H1 (cell line): ENCODE measurements at regions not wholly inside any gene's neighbourhood (a gene's known extent, or its start where the extent isn't known, plus 50 kb on each side); places are given as distances from the start of the nearest gene placed in this dataset.

Experiments used
- CTCF ChIA-PET: fragments of 300-600 bp; sonication (Branson Sonifier 250); formaldehyde crosslinking; loops from one replicate; lab custom pipeline; 2021; ENCODE audit not compliant: partially characterized antibody; lab: Charles Lee
- POLR2A ChIA-PET: fragments of 300-600 bp; sonication (Branson Sonifier 250); formaldehyde crosslinking; loops from one replicate; lab custom pipeline; 2021; ENCODE audit warnings: inconsistent platforms; ENCODE audit not compliant: partially characterized antibody; lab: Charles Lee
- DNase-seq, 2 experiments: peaks; one replicate each; pipeline versions ENCODE4 v3.0.0 to v3.0.0-alpha.2; 2010 to 2022; ENCODE audit warnings: low spot score in 2 of 2, low read depth in 1 of 2, mixed read lengths in 1 of 2
- FAIRE-seq: peaks from 2 replicates; lab custom pipeline; 2011; peaks lifted over from hg19 to GRCh38; lab: Jason Lieb, UNC
- H2AFZ ChIP-seq: 2 replicates; pipeline ENCODE4 v1.8.1; 2012; ENCODE audit warnings: low read length, inconsistent platforms
- H2AK5ac ChIP-seq: 2 replicates; pipeline ENCODE4 v1.6.1; 2013; ENCODE audit warnings: low read depth, low read length
- H2BK120ac ChIP-seq: replicated peaks from 2 replicates; pipeline ENCODE3; 2013; ENCODE audit warnings: low read depth, low read length, inconsistent platforms
- H2BK12ac ChIP-seq: 2 replicates; pipeline ENCODE4 v1.6.1; 2013; ENCODE audit warnings: low read depth, low read length
- H2BK15ac ChIP-seq: 2 replicates; pipeline ENCODE4 v1.6.1; 2013; ENCODE audit warnings: low read length
- H2BK20ac ChIP-seq: 2 replicates; pipeline ENCODE4 v1.6.1; 2013; ENCODE audit warnings: low read length
- H2BK5ac ChIP-seq: 2 replicates; pipeline ENCODE4 v1.6.1; 2013; ENCODE audit warnings: low read depth, low read length
- H3K14ac ChIP-seq: 2 replicates; pipeline ENCODE4 v1.6.1; 2013; ENCODE audit warnings: inconsistent platforms; ENCODE audit not compliant: insufficient read length
- H3K18ac ChIP-seq: 2 replicates; pipeline ENCODE4 v1.6.1; 2013; ENCODE audit warnings: low read length; ENCODE audit errors: extremely low read depth
- H3K23ac ChIP-seq: 2 replicates; pipeline ENCODE4 v1.6.1; 2013; ENCODE audit warnings: inconsistent platforms; ENCODE audit not compliant: insufficient read length
- H3K23me2 ChIP-seq: 2 replicates; pipeline ENCODE4 v1.6.1; 2013; ENCODE audit warnings: low read depth, low read length
- H3K27ac ChIP-seq: 2 replicates; pipeline ENCODE4 v1.6.1; 2011; ENCODE audit warnings: low read depth, low read length, inconsistent platforms
- H3K27me3 ChIP-seq, 4 experiments: replicated peaks in 1 of 4; 1 replicate in 1 of 4; 2 replicates in 3 of 4; pipeline versions ENCODE4 v1.6.1 to v1.8.1; 2011 to 2013; ENCODE audit warnings: low read length in 3 of 4, mild to moderate bottlenecking in 3 of 4, inconsistent platforms in 2 of 4, mixed read lengths in 2 of 4, moderate library complexity in 1 of 4; ENCODE audit not compliant: control insufficient read depth in 3 of 4, insufficient read depth in 3 of 4; ENCODE audit errors: extremely low read depth in 1 of 4
- H3K36me3 ChIP-seq, 4 experiments: 2 replicates each; pipeline versions ENCODE4 v1.6.1 to v1.8.1; 2011 to 2013; ENCODE audit warnings: mild to moderate bottlenecking in 4 of 4, low read length in 3 of 4, moderate library complexity in 2 of 4, control low read depth in 1 of 4, inconsistent platforms in 1 of 4; ENCODE audit not compliant: insufficient read depth in 4 of 4, control insufficient read depth in 2 of 4
- H3K4ac ChIP-seq: replicated peaks from 2 replicates; pipeline ENCODE3; 2013; ENCODE audit warnings: low read length, low read depth, mixed read lengths, inconsistent platforms; ENCODE audit not compliant: insufficient read length
- H3K4me1 ChIP-seq, 4 experiments: replicated peaks in 1 of 4; 1 replicate in 1 of 4; 2 replicates in 3 of 4; pipeline versions ENCODE4 v1.6.1 to v1.8.1; 2011 to 2013; ENCODE audit warnings: low read length in 3 of 4, inconsistent platforms in 2 of 4, mixed read lengths in 1 of 4; ENCODE audit not compliant: insufficient read depth in 4 of 4, control insufficient read depth in 3 of 4
- H3K4me2 ChIP-seq, 2 experiments: 2 replicates each; pipeline versions ENCODE4 v1.6.1 to v1.8.1; 2011 to 2013; ENCODE audit warnings: low read depth in 2 of 2, low read length in 2 of 2, control low read depth in 1 of 2, inconsistent platforms in 1 of 2, mild to moderate bottlenecking in 1 of 2; ENCODE audit not compliant: insufficient read depth in 1 of 2
- H3K4me3 ChIP-seq, 4 experiments: fragments of 200-600, 300-600 bp in 1 of 4; sonication (generic), shearing (Covaris generic), sonication (Bioruptor Twin) in 1 of 4; 2 replicates each; pipeline versions ENCODE4 v1.5.1 to v1.8.1; 2011 to 2016; ENCODE audit warnings: low read length in 4 of 4, low read depth in 3 of 4, control low read depth in 2 of 4, inconsistent platforms in 2 of 4, mild to moderate bottlenecking in 2 of 4, mixed read lengths in 1 of 4, moderate library complexity in 1 of 4; ENCODE audit not compliant: insufficient read depth in 2 of 4; ENCODE audit errors: extremely low read depth in 1 of 4
- H3K56ac ChIP-seq: replicated peaks from 2 replicates; pipeline ENCODE3; 2013; ENCODE audit warnings: low read depth, mild to moderate bottlenecking, mixed read lengths, low read length, inconsistent platforms; ENCODE audit not compliant: insufficient read length
- H3K79me1 ChIP-seq: 2 replicates; pipeline ENCODE4 v1.6.1; 2013; ENCODE audit warnings: low read depth, low read length, control low read depth
- H3K79me2 ChIP-seq, 2 experiments: 2 replicates each; pipeline versions ENCODE4 v1.6.1 to v1.8.1; 2012 to 2013; ENCODE audit warnings: low read length in 2 of 2, mild to moderate bottlenecking in 2 of 2, inconsistent platforms in 1 of 2; ENCODE audit not compliant: insufficient read depth in 2 of 2, control insufficient read depth in 1 of 2
- H3K9ac ChIP-seq, 4 experiments: replicated peaks in 1 of 4; 1 replicate in 1 of 4; 2 replicates in 3 of 4; pipeline versions ENCODE4 v1.6.1 to v1.8.1; 2011 to 2013; ENCODE audit warnings: low read depth in 3 of 4, low read length in 3 of 4, control low read depth in 2 of 4, mild to moderate bottlenecking in 2 of 4, moderate library complexity in 2 of 4, inconsistent platforms in 1 of 4; ENCODE audit errors: extremely low read depth in 1 of 4
- H3K9me3 ChIP-seq, 2 experiments: 2 replicates each; pipeline versions ENCODE4 v1.6.1 to v1.8.1; 2012 to 2013; ENCODE audit warnings: mild to moderate bottlenecking in 2 of 2, moderate library complexity in 2 of 2, control low read depth in 1 of 2, inconsistent platforms in 1 of 2, low read depth in 1 of 2, low read length in 1 of 2, mixed read lengths in 1 of 2; ENCODE audit not compliant: insufficient read depth in 2 of 2
- H4K20me1 ChIP-seq, 2 experiments: replicated peaks in 1 of 2; 2 replicates each; pipeline versions ENCODE3 to v1.8.1; 2011 to 2013; ENCODE audit warnings: inconsistent platforms in 2 of 2, low read length in 2 of 2, mild to moderate bottlenecking in 1 of 2; ENCODE audit not compliant: insufficient read depth in 2 of 2, control insufficient read depth in 1 of 2
- H4K5ac ChIP-seq: 2 replicates; pipeline ENCODE4 v1.6.1; 2013; ENCODE audit warnings: low read length, low read depth, mixed read lengths, inconsistent platforms; ENCODE audit not compliant: insufficient read length
- H4K8ac ChIP-seq: 2 replicates; pipeline ENCODE4 v1.8.0; 2013; ENCODE audit warnings: mild to moderate bottlenecking, moderate library complexity, low read length, inconsistent platforms; ENCODE audit not compliant: insufficient read depth; ENCODE audit errors: extremely low read depth
- H4K91ac ChIP-seq: replicated peaks from 2 replicates; pipeline ENCODE3; 2013; ENCODE audit warnings: low read length, mixed read lengths, inconsistent platforms; ENCODE audit not compliant: insufficient read length
- BRCA1 ChIP-seq: IDR thresholded peaks from 2 replicates; pipeline ENCODE4 v1.6.1; 2012; ENCODE audit warnings: low read depth, low read length, improper control_type of control experiment
- CHD1 ChIP-seq: IDR thresholded peaks from 2 replicates; pipeline ENCODE4 v1.6.1; 2012; ENCODE audit warnings: low read depth, low read length, improper control_type of control experiment
- CTBP2 ChIP-seq: IDR thresholded peaks from 2 replicates; pipeline ENCODE4 v1.7.0; 2011; ENCODE audit warnings: borderline replicate concordance, mild to moderate bottlenecking, moderate library complexity, mixed read lengths, low read length; ENCODE audit not compliant: insufficient read depth, insufficient read length
- GABPA ChIP-seq: IDR thresholded peaks from 2 replicates; pipeline ENCODE4 v1.6.1; 2011; ENCODE audit warnings: mild to moderate bottlenecking, low read length, moderate library complexity, borderline replicate concordance; ENCODE audit not compliant: insufficient read depth
- HDAC6 ChIP-seq: IDR thresholded peaks from one replicate; pipeline ENCODE4 v1.7.1; 2012; ENCODE audit warnings: low read depth, mild to moderate bottlenecking, inconsistent platforms, low read length, moderate library complexity
- MAFK ChIP-seq: IDR thresholded peaks from 2 replicates; pipeline ENCODE4 v1.6.1; 2012; ENCODE audit warnings: low read depth, mild to moderate bottlenecking, improper control_type of control experiment, low read length
- NRF1 ChIP-seq: IDR thresholded peaks from 2 replicates; pipeline ENCODE4 v1.6.1; 2011; ENCODE audit warnings: mild to moderate bottlenecking, low read depth, low read length, improper control_type of control experiment
- PHF8 ChIP-seq: fragments of 200-600 bp; sonication (generic); conservative IDR thresholded peaks from 2 replicates; pipeline ENCODE4 v1.7.1; 2012; ENCODE audit warnings: low read depth, mild to moderate bottlenecking, inconsistent platforms, low read length, moderate library complexity
- SIN3A ChIP-seq, 2 experiments: IDR thresholded peaks in 1 of 2; conservative IDR thresholded peaks in 1 of 2; 2 replicates each; pipeline ENCODE4 v1.6.1; 2011 to 2012; ENCODE audit warnings: low read length in 2 of 2, improper control_type of control experiment in 1 of 2, low read depth in 1 of 2, mild to moderate bottlenecking in 1 of 2
- TAF7 ChIP-seq: optimal IDR thresholded peaks from 2 replicates; pipeline ENCODE3; 2011; ENCODE audit warnings: low read depth, mild to moderate bottlenecking, inconsistent platforms, low read length, moderate library complexity, borderline replicate concordance
- TCF12 ChIP-seq: IDR thresholded peaks from 2 replicates; pipeline ENCODE4 v1.6.1; 2011; ENCODE audit warnings: low read depth, mild to moderate bottlenecking, low read length
- TEAD4 ChIP-seq: IDR thresholded peaks from 2 replicates; pipeline ENCODE4 v1.6.1; 2012; ENCODE audit warnings: low read depth, low read length, inconsistent platforms, mixed read lengths
- USF2 ChIP-seq: IDR thresholded peaks from 2 replicates; pipeline ENCODE4 v1.6.1; 2011; ENCODE audit warnings: low read length, improper control_type of control experiment
- WGBS, 2 experiments: shearing (Covaris generic) in 1 of 2; methylation state at CpG; one replicate each; pipeline versions ENCODE4 v1.1.6 to v1.1.7; 2013 to 2015; ENCODE audit warnings: low lambda C conversion rate in 2 of 2, mixed read lengths in 2 of 2, inconsistent platforms in 1 of 2, low coverage in 1 of 2, missing lambda C conversion rate in 1 of 2; ENCODE audit not compliant: insufficient replicate concordance in 2 of 2, insufficient coverage in 1 of 2, insufficient read length in 1 of 2; ENCODE audit errors: extremely low coverage in 1 of 2, missing lambda C conversion rate in 1 of 2; 5-methylcytosine and 5-hydroxymethylcytosine counted together

GRCh38 chr10:35274498-35275060 is 61.7 kb upstream of the CCNY start:
- Histone ChIP-seq H3K4me2 (no peak overlapping the region), H3K9ac (no peak overlapping the region), H2AK5ac (no peak overlapping the region), H3K79me1 (no peaks in the 10 kb centered on the region; the same call in 1 of the 2 replicates), H3K79me2 (no peaks in the 10 kb centered on the region), H2BK20ac (no peak overlapping the region), H3K9me3 (no peaks in the 10 kb centered on the region), H2BK15ac (no peak overlapping the region), H4K5ac (no peak overlapping the region), H3K18ac (no peak overlapping the region), H3K27me3 (no peaks in the 10 kb centered on the region), H3K36me3 (no peaks in the 10 kb centered on the region), H3K4me3 (no peak overlapping the region), H2BK120ac (no peak overlapping the region), H3K27ac (no peak overlapping the region), H3K14ac (no peak overlapping the region), H3K4me1 (no peaks in the 10 kb centered on the region; a peak in 1 of 7 replicates), H2BK5ac (no peak overlapping the region), H3K23ac (no peak overlapping the region), H2AFZ (no peak overlapping the region), H4K20me1 (no peaks in the 10 kb centered on the region), H3K56ac (no peak overlapping the region), H4K91ac (no peak overlapping the region), H3K4ac (no peak overlapping the region), H3K23me2 (peaks cover 2% of the 10 kb centered on the region; the same call in 1 of the 2 replicates), H2BK12ac (no peak overlapping the region), H4K8ac (no peak overlapping the region)
- FAIRE-seq = no peak
- WGBS, 2 experiments = 88% methylated on average over 9 of the region's 9 CpGs; no CpG with 5 or more reads in 1 of the 2 experiments
- ChIA-PET POLR2A (no interaction called here), CTCF (interaction anchor here (0.8 kb wide), 1 partner anchor 35 kb away, joined by 3 read pairs; no protein-coding TSS in a partner anchor)
- DNase-seq = no peak
- TF ChIP-seq TAF7 = no peak
- no peak for TF ChIP-seq MAFK
- TF ChIP-seq CTBP2 = no peak
- no peak for TF ChIP-seq NRF1
- TF ChIP-seq HDAC6 = no peak
- no peak for TF ChIP-seq CHD1
- TF ChIP-seq BRCA1 = no peak
- no peak for TF ChIP-seq TCF12
- TF ChIP-seq USF2 = no peak
- no peak for TF ChIP-seq TEAD4
- no peak for TF ChIP-seq GABPA
- TF ChIP-seq PHF8 = no peak
- no peak for TF ChIP-seq SIN3A (conservative IDR thresholded peaks at IDR 0.05 in 1 of 2, IDR thresholded peaks at IDR 0.05 in 1 of 2; ENCODE audit: low read depth in 1 of 2, low read length in 2 of 2)
